Endothelial cell of umbilical vein (primary cell): ENCODE measurements at regions not wholly inside any gene's neighbourhood (a gene's known extent, or its start where the extent isn't known, plus 50 kb on each side); places are given as distances from the start of the nearest gene placed in this dataset.

Experiments used
- CTCF ChIP-seq, 2 donors: IDR thresholded peaks; 1 replicate in 1 of 2; 2 replicates in 1 of 2; pipeline ENCODE4 v1.5.1; 2011; ENCODE audit warnings: low read length in 2 of 2, mild to moderate bottlenecking in 2 of 2, moderate library complexity in 2 of 2, control low read depth in 1 of 2, inconsistent platforms in 1 of 2, low read depth in 1 of 2; ENCODE audit not compliant: insufficient read depth in 1 of 2; ENCODE audit errors: extremely low read depth in 1 of 2
- POLR2A ChIP-seq: IDR thresholded peaks from 2 replicates; pipeline ENCODE4 v1.6.1; 2012; ENCODE audit warnings: low read depth, mild to moderate bottlenecking, control low read depth, low read length

GRCh38 chr10:60487543-60487942 lies 97.9 kb upstream of the ANK3 start:
- TF ChIP-seq POLR2A (no peak), CTCF (IDR thresholded peaks at IDR 0.05; ENCODE audit: extremely low read depth in 1 of 2, insufficient read depth in 1 of 2, low read depth in 1 of 2, low read length in 2 of 2) (no peak)
